ENCODE measurements at regions not wholly inside any gene's neighbourhood (a gene's known extent, or its start where the extent isn't known, plus 50 kb on each side); places are given as distances from the start of the nearest gene placed in this dataset.

DNA sequence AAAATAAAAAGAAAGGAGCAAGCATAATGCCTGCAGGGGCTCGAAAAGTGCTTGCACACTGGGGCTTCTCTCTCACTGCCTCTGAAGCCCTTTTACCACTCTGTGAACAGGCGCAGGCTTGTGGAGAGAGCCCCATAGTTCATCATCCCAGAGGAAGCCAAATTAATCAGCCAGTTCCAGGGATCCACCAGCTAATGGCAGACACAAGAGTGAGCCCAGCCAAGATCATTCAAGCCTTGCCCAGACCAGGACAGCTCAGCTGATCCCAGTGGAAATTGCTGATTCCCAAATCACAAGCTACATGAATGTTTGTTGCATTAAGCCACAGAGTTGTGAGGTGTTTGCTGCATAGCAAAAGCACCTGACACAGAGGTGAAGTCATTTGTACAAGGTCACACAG lies 135.3 kb downstream of the CHST1 start:
- Histone ChIP-seq H3K4me3 (ENCODE audit: low read depth in 2 of 2, low read length in 1 of 2) (no peak overlapping the region), H3K27ac (ENCODE audit: low read depth in 2 of 2, low read length in 1 of 2) (no peak overlapping the region), H3K9me2 (no peaks in the 10 kb centered on the region), H3K4me2 (no peak overlapping the region), H3K4me1 (ENCODE audit: control insufficient read depth in 1 of 2, insufficient read depth in 2 of 2, low read depth in 1 of 2, low read length in 1 of 2) (peaks cover 0 to 3% of the 10 kb centered on the region in 2 experiments; a peak in 1 of 4 replicates), H4K20me1 (ENCODE audit: insufficient read depth) (no peaks in the 10 kb centered on the region), H3K27me3 (ENCODE audit: insufficient read depth) (peaks cover 15% of the 10 kb centered on the region; the same call in 1 of the 2 replicates), H3F3A (replicated peaks; ENCODE audit: insufficient read depth) (no peaks in the 10 kb centered on the region), H3K79me2 (ENCODE audit: insufficient read depth) (no peaks in the 10 kb centered on the region), H3K9me3 (no peaks in the 10 kb centered on the region), H2AFZ (ENCODE audit: low read depth) (no peak overlapping the region), H3K9ac (no peak overlapping the region), H3K36me3 (replicated peaks in 1 of 2; ENCODE audit: control insufficient read depth in 1 of 2, insufficient read depth in 2 of 2, low read length in 1 of 2) (no peaks in the 10 kb centered on the region)
- POLR2A ChIA-PET, result no interaction called here
- WGBS (ENCODE audit: low lambda C conversion rate), result 50% methylated on average over 2 of the region's 2 CpGs
- no peak for DNase-seq
- CTCF ChIA-PET, result no interaction called here
- TF ChIP-seq, protein P1, sequence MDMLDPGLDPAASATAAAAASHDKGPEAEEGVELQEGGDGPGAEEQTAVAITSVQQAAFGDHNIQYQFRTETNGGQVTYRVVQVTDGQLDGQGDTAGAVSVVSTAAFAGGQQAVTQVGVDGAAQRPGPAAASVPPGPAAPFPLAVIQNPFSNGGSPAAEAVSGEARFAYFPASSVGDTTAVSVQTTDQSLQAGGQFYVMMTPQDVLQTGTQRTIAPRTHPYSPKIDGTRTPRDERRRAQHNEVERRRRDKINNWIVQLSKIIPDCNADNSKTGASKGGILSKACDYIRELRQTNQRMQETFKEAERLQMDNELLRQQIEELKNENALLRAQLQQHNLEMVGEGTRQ (IDR thresholded peaks at IDR 0.05; ENCODE audit: borderline replicate concordance, low read depth, low read length), result no peak
- TF ChIP-seq TEAD4 (IDR thresholded peaks at IDR 0.05; ENCODE audit: borderline replicate concordance, insufficient read depth) (no peak), SMC3 (IDR thresholded peaks at IDR 0.05; ENCODE audit: low read depth, low read length) (no peak)
- TF ChIP-seq, protein P2, sequence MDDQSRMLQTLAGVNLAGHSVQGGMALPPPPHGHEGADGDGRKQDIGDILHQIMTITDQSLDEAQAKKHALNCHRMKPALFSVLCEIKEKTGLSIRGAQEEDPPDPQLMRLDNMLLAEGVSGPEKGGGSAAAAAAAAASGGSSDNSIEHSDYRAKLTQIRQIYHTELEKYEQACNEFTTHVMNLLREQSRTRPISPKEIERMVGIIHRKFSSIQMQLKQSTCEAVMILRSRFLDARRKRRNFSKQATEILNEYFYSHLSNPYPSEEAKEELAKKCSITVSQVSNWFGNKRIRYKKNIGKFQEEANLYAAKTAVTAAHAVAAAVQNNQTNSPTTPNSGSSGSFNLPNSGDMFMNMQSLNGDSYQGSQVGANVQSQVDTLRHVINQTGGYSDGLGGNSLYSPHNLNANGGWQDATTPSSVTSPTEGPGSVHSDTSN (IDR thresholded peaks at IDR 0.05), result no peak
- TF ChIP-seq, protein P3, sequence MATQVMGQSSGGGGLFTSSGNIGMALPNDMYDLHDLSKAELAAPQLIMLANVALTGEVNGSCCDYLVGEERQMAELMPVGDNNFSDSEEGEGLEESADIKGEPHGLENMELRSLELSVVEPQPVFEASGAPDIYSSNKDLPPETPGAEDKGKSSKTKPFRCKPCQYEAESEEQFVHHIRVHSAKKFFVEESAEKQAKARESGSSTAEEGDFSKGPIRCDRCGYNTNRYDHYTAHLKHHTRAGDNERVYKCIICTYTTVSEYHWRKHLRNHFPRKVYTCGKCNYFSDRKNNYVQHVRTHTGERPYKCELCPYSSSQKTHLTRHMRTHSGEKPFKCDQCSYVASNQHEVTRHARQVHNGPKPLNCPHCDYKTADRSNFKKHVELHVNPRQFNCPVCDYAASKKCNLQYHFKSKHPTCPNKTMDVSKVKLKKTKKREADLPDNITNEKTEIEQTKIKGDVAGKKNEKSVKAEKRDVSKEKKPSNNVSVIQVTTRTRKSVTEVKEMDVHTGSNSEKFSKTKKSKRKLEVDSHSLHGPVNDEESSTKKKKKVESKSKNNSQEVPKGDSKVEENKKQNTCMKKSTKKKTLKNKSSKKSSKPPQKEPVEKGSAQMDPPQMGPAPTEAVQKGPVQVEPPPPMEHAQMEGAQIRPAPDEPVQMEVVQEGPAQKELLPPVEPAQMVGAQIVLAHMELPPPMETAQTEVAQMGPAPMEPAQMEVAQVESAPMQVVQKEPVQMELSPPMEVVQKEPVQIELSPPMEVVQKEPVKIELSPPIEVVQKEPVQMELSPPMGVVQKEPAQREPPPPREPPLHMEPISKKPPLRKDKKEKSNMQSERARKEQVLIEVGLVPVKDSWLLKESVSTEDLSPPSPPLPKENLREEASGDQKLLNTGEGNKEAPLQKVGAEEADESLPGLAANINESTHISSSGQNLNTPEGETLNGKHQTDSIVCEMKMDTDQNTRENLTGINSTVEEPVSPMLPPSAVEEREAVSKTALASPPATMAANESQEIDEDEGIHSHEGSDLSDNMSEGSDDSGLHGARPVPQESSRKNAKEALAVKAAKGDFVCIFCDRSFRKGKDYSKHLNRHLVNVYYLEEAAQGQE (IDR thresholded peaks at IDR 0.05; ENCODE audit: low read depth, low read length), result no peak

DNA sequence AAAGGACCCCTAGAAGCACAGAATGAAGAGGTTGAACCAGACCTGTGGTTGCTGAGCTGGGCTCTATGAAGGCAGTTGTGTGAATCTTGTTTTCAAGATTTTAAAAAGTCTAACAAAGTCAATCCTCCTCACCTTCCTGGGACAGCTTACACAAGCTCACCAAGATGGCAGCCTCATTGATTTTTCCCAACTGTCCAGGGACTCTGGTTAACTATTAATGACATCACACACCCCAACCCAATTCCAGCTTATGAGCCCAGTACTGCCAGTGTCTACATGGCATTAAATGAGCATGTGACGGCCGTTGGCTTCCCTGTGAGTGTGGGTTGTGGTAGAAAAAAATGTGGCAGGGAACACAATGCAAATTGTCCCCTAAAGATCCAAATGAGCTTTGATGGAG lies 137.0 kb downstream of the CHST1 start:
- H3F3A ChIP-seq (replicated peaks; ENCODE audit: insufficient read depth), result no peaks in the 10 kb centered on the region
- no peak overlapping the region for H3K27ac ChIP-seq (ENCODE audit: low read depth in 2 of 2, low read length in 1 of 2)
- no peaks in the 10 kb centered on the region for H4K20me1 ChIP-seq (ENCODE audit: insufficient read depth)
- no peaks in the 10 kb centered on the region for H3K9me3 ChIP-seq
- no peaks in the 10 kb centered on the region for H3K79me2 ChIP-seq (ENCODE audit: insufficient read depth)
- ChIA-PET POLR2A (no interaction called here), CTCF (interaction anchor here (1.1 kb wide), 1 partner anchor 9 kb away, joined by 3 read pairs; no protein-coding TSS in a partner anchor)
- no peak overlapping the region for H3K9ac ChIP-seq
- no peaks in the 10 kb centered on the region for H3K36me3 ChIP-seq (replicated peaks in 1 of 2; ENCODE audit: control insufficient read depth in 1 of 2, insufficient read depth in 2 of 2, low read length in 1 of 2)
- H3K27me3 ChIP-seq (ENCODE audit: insufficient read depth), result peaks cover 15% of the 10 kb centered on the region; the same call in 1 of the 2 replicates
- no peaks in the 10 kb centered on the region for H3K9me2 ChIP-seq
- no peak overlapping the region for H2AFZ ChIP-seq (ENCODE audit: low read depth)
- WGBS (ENCODE audit: low lambda C conversion rate), result 29% methylated on average over 2 of the region's 2 CpGs
- H3K4me2 ChIP-seq, result no peak overlapping the region
- no peak for DNase-seq
- H3K4me3 ChIP-seq (ENCODE audit: low read depth in 2 of 2, low read length in 1 of 2), result no peak overlapping the region
- H3K4me1 ChIP-seq (ENCODE audit: control insufficient read depth in 1 of 2, insufficient read depth in 2 of 2, low read depth in 1 of 2, low read length in 1 of 2), result peaks cover 0 to 4% of the 10 kb centered on the region in 2 experiments; a peak in 1 of 4 replicates
- no peak for TF ChIP-seq CHD2 (IDR thresholded peaks at IDR 0.05; ENCODE audit: low read length, partially characterized antibody)
- TF ChIP-seq, protein P3 (IDR thresholded peaks at IDR 0.05; ENCODE audit: low read depth, low read length), result no peak
- no peak for TF ChIP-seq MXI1 (IDR thresholded peaks at IDR 0.05; ENCODE audit: low read depth, low read length)
- no peak for TF ChIP-seq FOXM1 (IDR thresholded peaks at IDR 0.05; ENCODE audit: low read depth)
- TF ChIP-seq TEAD4 (IDR thresholded peaks at IDR 0.05; ENCODE audit: borderline replicate concordance, insufficient read depth), result no peak
- no peak for TF ChIP-seq RXRA (IDR thresholded peaks at IDR 0.05; ENCODE audit: borderline replicate concordance, low read depth)
- TF ChIP-seq, protein P4, sequence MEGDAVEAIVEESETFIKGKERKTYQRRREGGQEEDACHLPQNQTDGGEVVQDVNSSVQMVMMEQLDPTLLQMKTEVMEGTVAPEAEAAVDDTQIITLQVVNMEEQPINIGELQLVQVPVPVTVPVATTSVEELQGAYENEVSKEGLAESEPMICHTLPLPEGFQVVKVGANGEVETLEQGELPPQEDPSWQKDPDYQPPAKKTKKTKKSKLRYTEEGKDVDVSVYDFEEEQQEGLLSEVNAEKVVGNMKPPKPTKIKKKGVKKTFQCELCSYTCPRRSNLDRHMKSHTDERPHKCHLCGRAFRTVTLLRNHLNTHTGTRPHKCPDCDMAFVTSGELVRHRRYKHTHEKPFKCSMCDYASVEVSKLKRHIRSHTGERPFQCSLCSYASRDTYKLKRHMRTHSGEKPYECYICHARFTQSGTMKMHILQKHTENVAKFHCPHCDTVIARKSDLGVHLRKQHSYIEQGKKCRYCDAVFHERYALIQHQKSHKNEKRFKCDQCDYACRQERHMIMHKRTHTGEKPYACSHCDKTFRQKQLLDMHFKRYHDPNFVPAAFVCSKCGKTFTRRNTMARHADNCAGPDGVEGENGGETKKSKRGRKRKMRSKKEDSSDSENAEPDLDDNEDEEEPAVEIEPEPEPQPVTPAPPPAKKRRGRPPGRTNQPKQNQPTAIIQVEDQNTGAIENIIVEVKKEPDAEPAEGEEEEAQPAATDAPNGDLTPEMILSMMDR (IDR thresholded peaks at IDR 0.05), result no peak
- TF ChIP-seq YY1 (IDR thresholded peaks at IDR 0.05; ENCODE audit: low read depth), result no peak
- TF ChIP-seq EZH2phosphoT487 (IDR thresholded peaks at IDR 0.05; ENCODE audit: borderline replicate concordance, low read depth), result no peak
- TF ChIP-seq, protein P5, sequence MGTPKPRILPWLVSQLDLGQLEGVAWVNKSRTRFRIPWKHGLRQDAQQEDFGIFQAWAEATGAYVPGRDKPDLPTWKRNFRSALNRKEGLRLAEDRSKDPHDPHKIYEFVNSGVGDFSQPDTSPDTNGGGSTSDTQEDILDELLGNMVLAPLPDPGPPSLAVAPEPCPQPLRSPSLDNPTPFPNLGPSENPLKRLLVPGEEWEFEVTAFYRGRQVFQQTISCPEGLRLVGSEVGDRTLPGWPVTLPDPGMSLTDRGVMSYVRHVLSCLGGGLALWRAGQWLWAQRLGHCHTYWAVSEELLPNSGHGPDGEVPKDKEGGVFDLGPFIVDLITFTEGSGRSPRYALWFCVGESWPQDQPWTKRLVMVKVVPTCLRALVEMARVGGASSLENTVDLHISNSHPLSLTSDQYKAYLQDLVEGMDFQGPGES (IDR thresholded peaks at IDR 0.05; ENCODE audit: low read depth, low read length), result no peak
